ENCODE measurements at regions not wholly inside any gene's neighbourhood (a gene's known extent, or its start where the extent isn't known, plus 50 kb on each side); places are given as distances from the start of the nearest gene placed in this dataset.

- H3K27ac Mint-ChIP-seq, result no peak overlapping the region
- H3K36me3 Mint-ChIP-seq (ENCODE audit: insufficient read depth), result no peaks in the 10 kb centered on the region
- H3K4me3 Mint-ChIP-seq (ENCODE audit: low read depth), result no peak overlapping the region
- no peak for TF ChIP-seq CTCF (IDR thresholded peaks at IDR 0.05; ENCODE audit: unreplicated experiment)
- H3K27me3 Mint-ChIP-seq, result peaks cover 10% of the 10 kb centered on the region
- H3K9me3 Mint-ChIP-seq (ENCODE audit: low read depth), result peaks cover 3% of the 10 kb centered on the region
- peaks cover 2% of the 10 kb centered on the region for H3K4me1 Mint-ChIP-seq (ENCODE audit: low read depth)
- no peak for DNase-seq (ENCODE audit: low spot score, unreplicated experiment)
These were observed 322.6 kb upstream of the TMEM132C start for GRCh38 chr12:127944211-127944899.

GRCh38 chr12:127957001-127957660 lies 309.8 kb upstream of the TMEM132C start:
- Mint-ChIP-seq H3K36me3 (ENCODE audit: insufficient read depth) (no peaks in the 10 kb centered on the region), H3K4me1 (ENCODE audit: low read depth) (no peaks in the 10 kb centered on the region), H3K27ac (no peak overlapping the region), H3K4me3 (ENCODE audit: low read depth) (no peak overlapping the region), H3K9me3 (ENCODE audit: low read depth) (no peaks in the 10 kb centered on the region), H3K27me3 (peaks cover 8% of the 10 kb centered on the region)
- DNase-seq (ENCODE audit: low spot score, unreplicated experiment), result no peak
- no peak for TF ChIP-seq CTCF (IDR thresholded peaks at IDR 0.05; ENCODE audit: unreplicated experiment)

GRCh38 chr12:127962303-127962702 lies 304.7 kb upstream of the TMEM132C start:
- no peak for TF ChIP-seq CTCF (IDR thresholded peaks at IDR 0.05; ENCODE audit: unreplicated experiment)
- Mint-ChIP-seq H3K9me3 (ENCODE audit: low read depth) (peaks cover 13% of the 10 kb centered on the region), H3K27ac (no peak overlapping the region), H3K4me3 (ENCODE audit: low read depth) (no peak overlapping the region), H3K36me3 (ENCODE audit: insufficient read depth) (no peaks in the 10 kb centered on the region), H3K27me3 (peaks cover 3% of the 10 kb centered on the region), H3K4me1 (ENCODE audit: low read depth) (no peaks in the 10 kb centered on the region)
- no peak for DNase-seq (ENCODE audit: low spot score, unreplicated experiment)

- Mint-ChIP-seq H3K4me1 (ENCODE audit: low read depth) (no peaks in the 10 kb centered on the region), H3K9me3 (ENCODE audit: low read depth) (peaks cover 19% of the 10 kb centered on the region), H3K36me3 (ENCODE audit: insufficient read depth) (no peaks in the 10 kb centered on the region), H3K27me3 (peaks cover 3% of the 10 kb centered on the region), H3K27ac (no peak overlapping the region), H3K4me3 (ENCODE audit: low read depth) (no peak overlapping the region)
- TF ChIP-seq CTCF (IDR thresholded peaks at IDR 0.05; ENCODE audit: unreplicated experiment), result no peak
- no peak for DNase-seq (ENCODE audit: low spot score, unreplicated experiment)
These were observed 303.0 kb upstream of the TMEM132C start for GRCh38 chr12:127963933-127964332.

GRCh38 chr12:127964717-127965116 lies 302.3 kb upstream of the TMEM132C start:
- TF ChIP-seq CTCF (IDR thresholded peaks at IDR 0.05; ENCODE audit: unreplicated experiment), result no peak
- peaks cover 3% of the 10 kb centered on the region for H3K27me3 Mint-ChIP-seq
- no peaks in the 10 kb centered on the region for H3K36me3 Mint-ChIP-seq (ENCODE audit: insufficient read depth)
- H3K9me3 Mint-ChIP-seq (ENCODE audit: low read depth), result peaks cover 19% of the 10 kb centered on the region
- H3K4me3 Mint-ChIP-seq (ENCODE audit: low read depth), result no peak overlapping the region
- no peak overlapping the region for H3K27ac Mint-ChIP-seq
- DNase-seq (ENCODE audit: low spot score, unreplicated experiment), result no peak
- H3K4me1 Mint-ChIP-seq (ENCODE audit: low read depth), result no peaks in the 10 kb centered on the region

Data from progenitor cell of endocrine pancreas (in vitro differentiated cells).